Gastrocnemius medialis (tissue), 4 donors: ENCODE measurements at regions not wholly inside any gene's neighbourhood (a gene's known extent, or its start where the extent isn't known, plus 50 kb on each side); places are given as distances from the start of the nearest gene placed in this dataset.

Experiments used
- ATAC-seq, 2 donors: fragments of 150-250 bp; one replicate each; pipeline ENCODE4 v1.9.1; 2016
- DNase-seq, 2 donors: peaks; one replicate each; pipeline ENCODE4 v3.0.0-alpha.2; 2019
- H3K27ac ChIP-seq, 4 donors: fragments of 200-600 bp; sonication (generic); 1 replicate in 1 of 4; 2 replicates in 3 of 4; pipeline ENCODE4 v1.5.1; 2016 to 2018; ENCODE audit warnings: mild to moderate bottlenecking in 2 of 4, moderate library complexity in 1 of 4
- H3K27me3 ChIP-seq, 3 donors: fragments of 200-600 bp; sonication (generic) in 2 of 3; 1 replicate in 1 of 3; 2 replicates in 2 of 3; pipeline versions ENCODE4 v1.5.1 to v1.6.0; 2016 to 2019; ENCODE audit warnings: mild to moderate bottlenecking in 1 of 3, moderate library complexity in 1 of 3
- H3K36me3 ChIP-seq, 2 donors: fragments of 200-600 bp; sonication (generic) in 1 of 2; one replicate each; pipeline ENCODE4 v1.5.1; 2017 to 2018
- H3K4me1 ChIP-seq, 2 donors: fragments of 200-600 bp; sonication (generic) in 1 of 2; one replicate each; pipeline ENCODE4 v1.5.1; 2016 to 2017; ENCODE audit warnings: mild to moderate bottlenecking in 2 of 2
- H3K4me3 ChIP-seq, 4 donors: fragments of 200-600 bp; sonication (generic) in 3 of 4; 1 replicate in 1 of 4; 2 replicates in 3 of 4; pipeline ENCODE4 v1.5.1; 2016 to 2019; ENCODE audit warnings: mild to moderate bottlenecking in 2 of 4
- H3K9me3 ChIP-seq, 3 donors: fragments of 200-600 bp; sonication (generic) in 2 of 3; 1 replicate in 1 of 3; 2 replicates in 2 of 3; pipeline ENCODE4 v1.5.1; 2016 to 2019
- CTCF ChIP-seq, 5 experiments: fragments of 450-650 bp in 3 of 5; fragments of 200-600 bp in 2 of 5; sonication (generic) in 2 of 5; IDR thresholded peaks in 4 of 5; conservative IDR thresholded peaks in 1 of 5; 1 replicate in 4 of 5; 2 replicates in 1 of 5; pipeline ENCODE4 v1.5.1; 2016 to 2019; ENCODE audit warnings: antibody characterized with exemption in 5 of 5, mild to moderate bottlenecking in 3 of 5, moderate library complexity in 3 of 5
- POLR2A ChIP-seq, 2 donors: fragments of 450-650 bp; IDR thresholded peaks; one replicate each; pipeline ENCODE4 v1.6.1; 2017; ENCODE audit warnings: antibody characterized with exemption in 2 of 2, mild to moderate bottlenecking in 2 of 2, moderate library complexity in 2 of 2
- in situ Hi-C, 4 donors: fragments of 200-750 bp; cut with MboI; loops; one replicate each; pipeline versions ENCODE4 v1.15.0 to v1.8.0; 2017; ENCODE audit warnings: low sequenced_read_pairs in 4 of 4
- intact Hi-C: fragments of 100-400 bp; cut with DNase I; formaldehyde crosslinking; loops from one replicate; pipeline ENCODE4 v1.15.1; 2023; ENCODE audit warnings: low total_unique reads

- H3K27ac ChIP-seq, result no peak overlapping the region
- no peaks in the 10 kb centered on the region for H3K27me3 ChIP-seq
- H3K9me3 ChIP-seq, result no peaks in the 10 kb centered on the region
- TF ChIP-seq CTCF (IDR thresholded peaks at IDR 0.05 in 4 of 5, conservative IDR thresholded peaks at IDR 0.05 in 1 of 5), result no peak
- no peak for TF ChIP-seq POLR2A (IDR thresholded peaks at IDR 0.05)
- intact Hi-C loops, result no loop called here
- H3K4me3 ChIP-seq, result no peak overlapping the region
- DNase-seq (no peak), ATAC-seq (no peak)
- H3K36me3 ChIP-seq, result no peaks in the 10 kb centered on the region
- in situ Hi-C loops, result no loop called here
- H3K4me1 ChIP-seq, result no peaks in the 10 kb centered on the region
These were observed 1132.1 kb upstream of the ALCAM start for GRCh38 chr3:104234442-104235194.

GRCh38 chr3:104244680-104245220 lies 1122.0 kb upstream of the ALCAM start:
- no peaks in the 10 kb centered on the region for H3K9me3 ChIP-seq
- H3K27me3 ChIP-seq, result no peaks in the 10 kb centered on the region
- in situ Hi-C loops (no loop called here), intact Hi-C loops (no loop called here)
- H3K4me1 ChIP-seq, result no peaks in the 10 kb centered on the region
- no peak overlapping the region for H3K4me3 ChIP-seq
- no peak for DNase-seq
- no peaks in the 10 kb centered on the region for H3K36me3 ChIP-seq
- H3K27ac ChIP-seq, result no peak overlapping the region
- no peak for ATAC-seq
- TF ChIP-seq CTCF (IDR thresholded peaks at IDR 0.05 in 4 of 5, conservative IDR thresholded peaks at IDR 0.05 in 1 of 5), result no peak
- no peak for TF ChIP-seq POLR2A (IDR thresholded peaks at IDR 0.05)

- intact Hi-C loops, result no loop called here
- TF ChIP-seq POLR2A (IDR thresholded peaks at IDR 0.05), result no peak
- no peak for TF ChIP-seq CTCF (IDR thresholded peaks at IDR 0.05 in 4 of 5, conservative IDR thresholded peaks at IDR 0.05 in 1 of 5)
- no peak overlapping the region for H3K4me3 ChIP-seq
- no peaks in the 10 kb centered on the region for H3K9me3 ChIP-seq
- in situ Hi-C loops, result no loop called here
- ATAC-seq (no peak), DNase-seq (no peak)
- H3K27me3 ChIP-seq, result no peaks in the 10 kb centered on the region
- H3K36me3 ChIP-seq, result no peaks in the 10 kb centered on the region
- no peaks in the 10 kb centered on the region for H3K4me1 ChIP-seq
- H3K27ac ChIP-seq, result no peak overlapping the region
These were observed 1121.4 kb upstream of the ALCAM start for GRCh38 chr3:104245261-104245660.

- ATAC-seq (no peak), DNase-seq (no peak)
- Histone ChIP-seq H3K27me3 (no peaks in the 10 kb centered on the region), H3K4me1 (no peaks in the 10 kb centered on the region), H3K4me3 (no peak overlapping the region), H3K9me3 (no peaks in the 10 kb centered on the region), H3K36me3 (no peaks in the 10 kb centered on the region), H3K27ac (no peak overlapping the region)
- no peak for TF ChIP-seq CTCF (IDR thresholded peaks at IDR 0.05 in 4 of 5, conservative IDR thresholded peaks at IDR 0.05 in 1 of 5)
- no peak for TF ChIP-seq POLR2A (IDR thresholded peaks at IDR 0.05)
- intact Hi-C loops, result no loop called here
- in situ Hi-C loops, result no loop called here
These were observed 1120.7 kb upstream of the ALCAM start for GRCh38 chr3:104245981-104246380.
